ENCODE measurements at regions not wholly inside any gene's neighbourhood (a gene's known extent, or its start where the extent isn't known, plus 50 kb on each side); places are given as distances from the start of the nearest gene placed in this dataset.

GRCh38 chr10:110414548-110415309 is 83.0 kb upstream of the DUSP5 start:
- peak overlapping the region; percentile 81 to 89 for H3K27ac Mint-ChIP-seq
- H3K4me1 Mint-ChIP-seq: peaks cover 29 to 46% (median 40%) of the 10 kb centered on the region in 3 donors
- ChIA-PET POLR2A (interaction anchor here in 1 of 2 donors (1.3 kb wide), 1 partner anchor 84 kb away, joined by 3 read pairs; no protein-coding TSS in a partner anchor), CTCF (interaction anchor here (0.6 to 3.2 kb wide), 6 partner anchors 57 to 207 kb away, joined by 3 to 19 read pairs (median 4); no protein-coding TSS in a partner anchor)
- peaks cover 6 to 57% of the 10 kb centered on the region in 2 experiments for H3K4me1 ChIP-seq (ENCODE audit: control insufficient read depth in 1 of 2, extremely low read depth in 1 of 2, insufficient read depth in 2 of 2, low read length in 2 of 2)
- H3K9me3 Mint-ChIP-seq: no peaks in the 10 kb centered on the region
- DNase-seq (peak; percentile 57 to 92 (median 84)), ATAC-seq (replicated peaks in 1 of 4) (peak; percentile 96 to 98 (median 97))
- H3K27me3 ChIP-seq (replicated peaks in 1 of 2; ENCODE audit: control insufficient read depth in 2 of 2, extremely low read depth in 1 of 2, insufficient read depth in 2 of 2, low read length in 1 of 2): peaks cover 0 to 5% of the 10 kb centered on the region in 2 experiments
- H3K9me3 ChIP-seq: no peaks in the 10 kb centered on the region
- H3K4me3 ChIP-seq (ENCODE audit: control insufficient read depth in 1 of 2, extremely low read depth in 1 of 2, low read length in 1 of 2): no peak overlapping the region
- H3K36me3 Mint-ChIP-seq: no peaks in the 10 kb centered on the region
- 10% methylated on average over 3 of the region's 10 CpGs for WGBS (ENCODE audit: insufficient coverage)
- no peaks in the 10 kb centered on the region for H3K27me3 Mint-ChIP-seq
- H3K4me3 Mint-ChIP-seq: peak overlapping the region; percentile 18 to 63 (median 25)
- no peaks in the 10 kb centered on the region for H3K36me3 ChIP-seq (ENCODE audit: control insufficient read depth in 2 of 2, extremely low read depth in 1 of 2, insufficient read depth in 1 of 2, low read length in 1 of 2)
- peak overlapping the region; percentile 88 for H3K27ac ChIP-seq (ENCODE audit: low read length)

GRCh38 chr10:110415809-110416208 is 81.9 kb upstream of the DUSP5 start:
- H3K4me3 Mint-ChIP-seq: no peak overlapping the region
- no peaks in the 10 kb centered on the region for H3K27me3 Mint-ChIP-seq
- peaks cover 36 to 56% (median 49%) of the 10 kb centered on the region in 3 donors for H3K4me1 Mint-ChIP-seq
- peaks cover 6 to 66% of the 10 kb centered on the region in 2 experiments for H3K4me1 ChIP-seq (ENCODE audit: control insufficient read depth in 1 of 2, extremely low read depth in 1 of 2, insufficient read depth in 2 of 2, low read length in 2 of 2)
- CTCF ChIA-PET: interaction anchor here (0.6 to 3.2 kb wide), 4 partner anchors 26 to 63 kb away, joined by 3 to 19 read pairs (median 6); no protein-coding TSS in a partner anchor
- peaks cover 0 to 5% of the 10 kb centered on the region in 2 experiments for H3K27me3 ChIP-seq (replicated peaks in 1 of 2; ENCODE audit: control insufficient read depth in 2 of 2, extremely low read depth in 1 of 2, insufficient read depth in 2 of 2, low read length in 1 of 2)
- no peak for DNase-seq
- peak overlapping the region in 1 of 2 donors; percentile 5 for H3K27ac Mint-ChIP-seq
- WGBS (ENCODE audit: insufficient coverage): 75% methylated on average over 2 of the region's 3 CpGs
- H3K36me3 ChIP-seq (ENCODE audit: control insufficient read depth in 2 of 2, extremely low read depth in 1 of 2, insufficient read depth in 1 of 2, low read length in 1 of 2): no peaks in the 10 kb centered on the region
- no peaks in the 10 kb centered on the region for H3K9me3 ChIP-seq
- no peak for ATAC-seq (replicated peaks in 1 of 4)
- POLR2A ChIA-PET: no interaction called here
- H3K36me3 Mint-ChIP-seq: no peaks in the 10 kb centered on the region
- no peaks in the 10 kb centered on the region for H3K9me3 Mint-ChIP-seq
- peak overlapping the region; percentile 56 for H3K27ac ChIP-seq (ENCODE audit: low read length)
- no peak overlapping the region for H3K4me3 ChIP-seq (ENCODE audit: control insufficient read depth in 1 of 2, extremely low read depth in 1 of 2, low read length in 1 of 2)

- no peaks in the 10 kb centered on the region for H3K36me3 ChIP-seq (ENCODE audit: control insufficient read depth in 2 of 2, extremely low read depth in 1 of 2, insufficient read depth in 1 of 2, low read length in 1 of 2)
- H3K27ac Mint-ChIP-seq: peak overlapping the region in 1 of 2 donors; percentile 48
- no peaks in the 10 kb centered on the region for H3K9me3 ChIP-seq
- H3K27me3 ChIP-seq (replicated peaks in 1 of 2; ENCODE audit: control insufficient read depth in 2 of 2, extremely low read depth in 1 of 2, insufficient read depth in 2 of 2, low read length in 1 of 2): peaks cover 0 to 5% of the 10 kb centered on the region in 2 experiments
- no peaks in the 10 kb centered on the region for H3K9me3 Mint-ChIP-seq
- ChIA-PET CTCF (interaction anchor here (2.4 to 3.2 kb wide), 2 partner anchors 63 to 64 kb away, joined by 6 to 19 read pairs; no protein-coding TSS in a partner anchor), POLR2A (no interaction called here)
- H3K36me3 Mint-ChIP-seq: no peaks in the 10 kb centered on the region
- H3K4me3 Mint-ChIP-seq: no peak overlapping the region
- H3K27ac ChIP-seq (ENCODE audit: low read length): no peak overlapping the region
- no peak overlapping the region for H3K4me3 ChIP-seq (ENCODE audit: control insufficient read depth in 1 of 2, extremely low read depth in 1 of 2, low read length in 1 of 2)
- no peaks in the 10 kb centered on the region for H3K27me3 Mint-ChIP-seq
- DNase-seq (no peak), ATAC-seq (replicated peaks in 1 of 4) (no peak)
- H3K4me1 Mint-ChIP-seq: peaks cover 47 to 67% (median 59%) of the 10 kb centered on the region in 3 donors
- WGBS (ENCODE audit: insufficient coverage): 69% methylated on average over 3 of the region's 7 CpGs
- H3K4me1 ChIP-seq (ENCODE audit: control insufficient read depth in 1 of 2, extremely low read depth in 1 of 2, insufficient read depth in 2 of 2, low read length in 2 of 2): peaks cover 6 to 75% of the 10 kb centered on the region in 2 experiments
These were observed 80.7 kb upstream of the DUSP5 start for GRCh38 chr10:110416776-110417711.

GRCh38 chr10:110418218-110418617 is 79.5 kb upstream of the DUSP5 start:
- Histone ChIP-seq H3K36me3 (ENCODE audit: control insufficient read depth in 2 of 2, extremely low read depth in 1 of 2, insufficient read depth in 1 of 2, low read length in 1 of 2) (no peaks in the 10 kb centered on the region), H3K4me3 (ENCODE audit: control insufficient read depth in 1 of 2, extremely low read depth in 1 of 2, low read length in 1 of 2) (no peak overlapping the region), H3K4me1 (ENCODE audit: control insufficient read depth in 1 of 2, extremely low read depth in 1 of 2, insufficient read depth in 2 of 2, low read length in 2 of 2) (peaks cover 6 to 72% of the 10 kb centered on the region in 2 experiments), H3K9me3 (no peaks in the 10 kb centered on the region), H3K27ac (ENCODE audit: low read length) (no peak overlapping the region), H3K27me3 (replicated peaks in 1 of 2; ENCODE audit: control insufficient read depth in 2 of 2, extremely low read depth in 1 of 2, insufficient read depth in 2 of 2, low read length in 1 of 2) (peaks cover 0 to 5% of the 10 kb centered on the region in 2 experiments)
- WGBS (ENCODE audit: insufficient coverage): 100% methylated on average over 2 of the region's 6 CpGs
- H3K36me3 Mint-ChIP-seq: no peaks in the 10 kb centered on the region
- ATAC-seq (replicated peaks in 1 of 4) (no peak), DNase-seq (no peak)
- no peaks in the 10 kb centered on the region for H3K27me3 Mint-ChIP-seq
- H3K9me3 Mint-ChIP-seq: no peaks in the 10 kb centered on the region
- peaks cover 47 to 59% (median 55%) of the 10 kb centered on the region in 3 donors for H3K4me1 Mint-ChIP-seq
- POLR2A ChIA-PET: no interaction called here
- CTCF ChIA-PET: interaction anchor here in 1 of 2 donors (0.5 to 0.7 kb wide), 2 partner anchors 65 to 320 kb away, joined by 3 to 6 read pairs; no protein-coding TSS in a partner anchor
- H3K4me3 Mint-ChIP-seq: no peak overlapping the region
- no peak overlapping the region for H3K27ac Mint-ChIP-seq

- no peak overlapping the region for H3K27ac ChIP-seq (ENCODE audit: low read length)
- peaks cover 0 to 5% of the 10 kb centered on the region in 2 experiments for H3K27me3 ChIP-seq (replicated peaks in 1 of 2; ENCODE audit: control insufficient read depth in 2 of 2, extremely low read depth in 1 of 2, insufficient read depth in 2 of 2, low read length in 1 of 2)
- no peaks in the 10 kb centered on the region for H3K36me3 Mint-ChIP-seq
- CTCF ChIA-PET: no interaction called here
- H3K4me3 ChIP-seq (ENCODE audit: control insufficient read depth in 1 of 2, extremely low read depth in 1 of 2, low read length in 1 of 2): no peak overlapping the region
- peak overlapping the region in 1 of 3 donors; percentile 14 for H3K4me3 Mint-ChIP-seq
- POLR2A ChIA-PET: no interaction called here
- no peak overlapping the region for H3K27ac Mint-ChIP-seq
- no CpG with 5 or more reads among the region's 5 CpGs for WGBS (ENCODE audit: insufficient coverage)
- no peaks in the 10 kb centered on the region for H3K9me3 ChIP-seq
- ATAC-seq (replicated peaks in 1 of 4): no peak
- H3K4me1 ChIP-seq (ENCODE audit: control insufficient read depth in 1 of 2, extremely low read depth in 1 of 2, insufficient read depth in 2 of 2, low read length in 2 of 2): peaks cover 6 to 62% of the 10 kb centered on the region in 2 experiments
- H3K36me3 ChIP-seq (ENCODE audit: control insufficient read depth in 2 of 2, extremely low read depth in 1 of 2, insufficient read depth in 1 of 2, low read length in 1 of 2): no peaks in the 10 kb centered on the region
- no peaks in the 10 kb centered on the region for H3K27me3 Mint-ChIP-seq
- DNase-seq: no peak
- peaks cover 43 to 48% (median 45%) of the 10 kb centered on the region in 3 donors for H3K4me1 Mint-ChIP-seq
- no peaks in the 10 kb centered on the region for H3K9me3 Mint-ChIP-seq
These were observed 78.4 kb upstream of the DUSP5 start for GRCh38 chr10:110419265-110419664.
